AG04450 (cell line): ENCODE measurements at regions not wholly inside any gene's neighbourhood (a gene's known extent, or its start where the extent isn't known, plus 50 kb on each side); places are given as distances from the start of the nearest gene placed in this dataset.

Experiments
- CTCF ChIA-PET: fragments of 300-600, 350-600 bp; formaldehyde crosslinking; extraction: SDS; loops from one replicate; lab custom pipeline; 2022; ENCODE audit warnings: antibody characterized with exemption, inconsistent platforms; lab: Charles Lee
- POLR2A ChIA-PET: fragments of 350-600 bp; formaldehyde crosslinking; extraction: SDS; loops from one replicate; lab custom pipeline; 2021; ENCODE audit warnings: antibody characterized with exemption, inconsistent platforms; lab: Yijun Ruan, JAX
- DNase-seq: peaks from one replicate; pipeline ENCODE4 v3.0.0-alpha.2; 2011; ENCODE audit warnings: low read depth, low spot score
- H3K27ac ChIP-seq: one replicate; pipeline ENCODE4 v1.5.1; 2012; ENCODE audit warnings: low read depth, low read length, control low read depth
- H3K27me3 ChIP-seq: one replicate; pipeline ENCODE4 v1.6.0; 2012; ENCODE audit warnings: low read length; ENCODE audit not compliant: control insufficient read depth, insufficient read depth
- H3K4me3 ChIP-seq: 2 replicates; pipeline ENCODE4 v1.5.1; 2011; ENCODE audit warnings: mild to moderate bottlenecking, low read depth, low read length, control low read depth
- H3K9me3 ChIP-seq: 2 replicates; pipeline ENCODE4 v1.5.1; 2012; ENCODE audit warnings: low read length; ENCODE audit not compliant: control insufficient read depth, insufficient read depth
- CTCF ChIP-seq: IDR thresholded peaks from 2 replicates; pipeline ENCODE4 v1.5.1; 2011; ENCODE audit warnings: low read depth, low read length, control low read depth, inconsistent platforms

- no peak overlapping the region for H3K27ac ChIP-seq
- no peak for DNase-seq
- no peak for TF ChIP-seq CTCF
- ChIA-PET POLR2A (interaction anchor here (0.6 to 0.7 kb wide), 2 partner anchors 591 to 1718 kb away, joined by 3 read pairs; no protein-coding TSS in a partner anchor), CTCF (no interaction called here)
- no peaks in the 10 kb centered on the region for H3K9me3 ChIP-seq
- H3K27me3 ChIP-seq: no peaks in the 10 kb centered on the region
- no peak overlapping the region for H3K4me3 ChIP-seq
Observed at GRCh38 chr1:90386899-90387720, 330.0 kb downstream of the BARHL2 start.

GRCh38 chr1:90384193-90384592, 332.9 kb downstream of the BARHL2 start:
- no peak for TF ChIP-seq CTCF

GRCh38 chr1:90382161-90382560, 334.9 kb downstream of the BARHL2 start:
- ChIA-PET CTCF (no interaction called here), POLR2A (no interaction called here)
- no peak for TF ChIP-seq CTCF
- no peak for DNase-seq
- Histone ChIP-seq H3K4me3 (no peak overlapping the region), H3K9me3 (no peaks in the 10 kb centered on the region), H3K27me3 (no peaks in the 10 kb centered on the region), H3K27ac (no peak overlapping the region)

More at GRCh38 chr1:90384193-90384592, 332.9 kb downstream of the BARHL2 start:
- POLR2A ChIA-PET: no interaction called here
- Histone ChIP-seq H3K9me3 (no peaks in the 10 kb centered on the region), H3K27me3 (no peaks in the 10 kb centered on the region), H3K4me3 (no peak overlapping the region), H3K27ac (no peak overlapping the region)
- CTCF ChIA-PET: no interaction called here
- DNase-seq: no peak

GRCh38 chr1:90381598-90381997, 335.5 kb downstream of the BARHL2 start:
- CTCF ChIA-PET: no interaction called here
- no peaks in the 10 kb centered on the region for H3K27me3 ChIP-seq
- no peak overlapping the region for H3K27ac ChIP-seq
- no peak overlapping the region for H3K4me3 ChIP-seq
- TF ChIP-seq CTCF: no peak
- no peak for DNase-seq
- POLR2A ChIA-PET: no interaction called here
- no peaks in the 10 kb centered on the region for H3K9me3 ChIP-seq

DNA sequence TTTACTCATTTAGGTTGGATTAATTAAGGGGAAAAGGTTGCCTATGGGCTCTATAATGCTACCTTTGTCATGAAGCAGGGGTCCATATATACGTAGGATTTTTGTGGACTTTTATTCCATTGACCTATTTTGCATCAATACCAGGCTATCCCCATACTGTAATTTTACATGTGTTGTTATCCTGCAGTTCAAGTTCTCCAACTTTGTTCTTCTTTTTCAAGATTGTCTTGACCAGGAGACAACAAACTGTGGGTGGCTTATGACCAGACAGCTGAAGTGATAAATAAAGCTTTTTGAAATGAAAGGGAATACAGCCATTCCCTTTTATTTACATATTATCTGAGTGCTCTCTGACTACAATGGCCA, 345.7 kb downstream of the BARHL2 start:
- POLR2A ChIA-PET: no interaction called here

More for the DNA sequence above, 345.7 kb downstream of the BARHL2 start:
- H3K27ac ChIP-seq: no peak overlapping the region
- no peak for DNase-seq
- CTCF ChIA-PET: interaction anchor here (1.1 kb wide), 1 partner anchor 326 kb away, joined by 3 read pairs; no protein-coding TSS in a partner anchor
- no peaks in the 10 kb centered on the region for H3K9me3 ChIP-seq
- H3K27me3 ChIP-seq: no peaks in the 10 kb centered on the region
- no peak for TF ChIP-seq CTCF
- H3K4me3 ChIP-seq: no peak overlapping the region
